ENCODE measurements at regions not wholly inside any gene's neighbourhood (a gene's known extent, or its start where the extent isn't known, plus 50 kb on each side); places are given as distances from the start of the nearest gene placed in this dataset.

DNA sequence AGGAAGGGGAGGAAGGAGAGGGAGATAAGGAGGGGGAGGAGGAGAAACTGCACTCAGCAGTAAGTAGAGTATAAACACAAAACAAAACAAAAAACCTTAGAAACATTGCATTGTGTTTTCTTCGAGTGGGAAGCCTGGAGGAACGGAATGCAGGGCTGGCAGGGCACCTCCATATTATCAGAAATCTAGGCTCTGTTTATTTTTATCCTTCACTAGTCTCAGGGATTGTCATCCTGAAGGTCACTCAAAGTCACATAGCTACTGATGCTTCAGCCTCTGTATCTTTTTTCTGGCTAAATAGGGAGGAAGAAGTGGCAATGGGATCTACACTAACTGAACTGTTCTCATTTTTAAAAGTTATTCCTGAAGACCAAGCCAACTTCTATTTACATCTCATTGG lies 467.8 kb downstream of the KCTD12 start:
- no peak overlapping the region for H3K4me2 ChIP-seq
- H3K9me2 ChIP-seq (ENCODE audit: insufficient read depth) = no peaks in the 10 kb centered on the region
- POLR2A ChIA-PET (ENCODE audit: unreplicated experiment) = no interaction called here
- intact Hi-C loops (cut with micrococcal nuclease; ENCODE audit: unreplicated experiment) = no loop called here
- BruUV-seq (replicated peaks) = no TSS peak
- CTCF ChIA-PET = interaction anchor here (0.6 kb wide), 1 partner anchor 8 kb away, joined by 7 read pairs; no protein-coding TSS in a partner anchor
- no peak for DNase-seq
- H3K27ac ChIP-seq = no peak overlapping the region
- H3K9me3 ChIP-seq (ENCODE audit: insufficient read depth, low read depth) = no peaks in the 10 kb centered on the region
- TF ChIP-seq, protein P1, sequence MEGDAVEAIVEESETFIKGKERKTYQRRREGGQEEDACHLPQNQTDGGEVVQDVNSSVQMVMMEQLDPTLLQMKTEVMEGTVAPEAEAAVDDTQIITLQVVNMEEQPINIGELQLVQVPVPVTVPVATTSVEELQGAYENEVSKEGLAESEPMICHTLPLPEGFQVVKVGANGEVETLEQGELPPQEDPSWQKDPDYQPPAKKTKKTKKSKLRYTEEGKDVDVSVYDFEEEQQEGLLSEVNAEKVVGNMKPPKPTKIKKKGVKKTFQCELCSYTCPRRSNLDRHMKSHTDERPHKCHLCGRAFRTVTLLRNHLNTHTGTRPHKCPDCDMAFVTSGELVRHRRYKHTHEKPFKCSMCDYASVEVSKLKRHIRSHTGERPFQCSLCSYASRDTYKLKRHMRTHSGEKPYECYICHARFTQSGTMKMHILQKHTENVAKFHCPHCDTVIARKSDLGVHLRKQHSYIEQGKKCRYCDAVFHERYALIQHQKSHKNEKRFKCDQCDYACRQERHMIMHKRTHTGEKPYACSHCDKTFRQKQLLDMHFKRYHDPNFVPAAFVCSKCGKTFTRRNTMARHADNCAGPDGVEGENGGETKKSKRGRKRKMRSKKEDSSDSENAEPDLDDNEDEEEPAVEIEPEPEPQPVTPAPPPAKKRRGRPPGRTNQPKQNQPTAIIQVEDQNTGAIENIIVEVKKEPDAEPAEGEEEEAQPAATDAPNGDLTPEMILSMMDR (conservative IDR thresholded peaks at IDR 0.05) = no peak
- TF ChIP-seq EZH2 (IDR thresholded peaks at IDR 0.05; ENCODE audit: low read depth) = no peak
- H2AFZ ChIP-seq = no peak overlapping the region
- no peaks in the 10 kb centered on the region for H3K79me2 ChIP-seq (ENCODE audit: low read depth)
- no peaks in the 10 kb centered on the region for H4K20me1 ChIP-seq (ENCODE audit: insufficient read depth)
- no peaks in the 10 kb centered on the region for H3K27me3 ChIP-seq (ENCODE audit: insufficient read depth, low read depth)
- no peaks in the 10 kb centered on the region for H3F3A ChIP-seq (ENCODE audit: insufficient read depth, low read depth)
- no peaks in the 10 kb centered on the region for H3K36me3 ChIP-seq (ENCODE audit: low read depth)
- no peaks in the 10 kb centered on the region for H3K4me1 ChIP-seq (replicated peaks; ENCODE audit: insufficient read depth)
- no peak overlapping the region for H3K4me3 ChIP-seq

DNA sequence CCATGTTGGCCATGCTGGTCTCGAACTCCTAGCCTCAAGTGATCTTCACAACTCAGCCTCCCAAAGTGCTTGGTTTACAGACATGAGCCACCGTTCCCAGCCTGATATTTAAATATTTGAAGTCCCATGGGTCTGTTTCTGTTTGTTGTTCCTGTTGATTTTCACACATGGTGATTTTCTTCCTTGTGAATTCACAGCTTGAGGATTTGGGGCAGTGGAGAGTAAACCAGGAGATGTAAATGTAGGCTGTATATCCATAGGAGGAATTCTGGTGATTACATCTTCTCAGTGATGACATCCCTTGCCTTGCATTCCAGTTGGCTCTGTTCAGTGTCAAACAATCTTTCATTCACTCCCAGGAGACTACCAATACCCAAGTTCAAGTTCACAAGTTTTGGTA lies 471.9 kb downstream of the KCTD12 start:
- TF ChIP-seq, protein P1 (conservative IDR thresholded peaks at IDR 0.05) = no peak
- TF ChIP-seq EZH2 (IDR thresholded peaks at IDR 0.05; ENCODE audit: low read depth) = no peak
- no TSS peak for BruUV-seq (replicated peaks)

DNA sequence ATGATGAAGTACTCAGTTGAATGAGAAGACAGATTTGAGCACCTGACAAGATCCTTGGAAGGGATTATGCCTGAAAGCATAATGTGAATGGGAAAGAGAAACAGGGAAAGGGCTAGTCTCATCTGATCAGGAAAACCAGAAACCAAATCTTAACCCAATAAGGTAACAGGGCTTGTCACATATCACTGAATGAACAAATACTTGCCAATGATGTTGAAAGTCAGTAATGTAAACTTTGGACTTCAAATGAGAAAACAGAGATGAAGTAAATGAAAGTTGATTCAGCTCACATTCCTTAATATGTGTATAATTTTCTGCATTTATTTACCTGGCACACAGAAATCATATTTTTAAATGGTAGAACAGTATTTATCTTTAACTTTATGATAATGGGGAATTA lies 480.0 kb downstream of the KCTD12 start:
- Histone ChIP-seq H3K36me3 (ENCODE audit: low read depth) (no peaks in the 10 kb centered on the region), H3K27me3 (ENCODE audit: insufficient read depth, low read depth) (no peaks in the 10 kb centered on the region), H3K27ac (no peak overlapping the region), H3K9me3 (ENCODE audit: insufficient read depth, low read depth) (no peaks in the 10 kb centered on the region), H3K4me3 (no peak overlapping the region), H2AFZ (no peak overlapping the region), H3K9me2 (ENCODE audit: insufficient read depth) (no peaks in the 10 kb centered on the region), H3K79me2 (ENCODE audit: low read depth) (no peaks in the 10 kb centered on the region), H4K20me1 (ENCODE audit: insufficient read depth) (no peaks in the 10 kb centered on the region), H3K4me1 (replicated peaks; ENCODE audit: insufficient read depth) (no peaks in the 10 kb centered on the region), H3F3A (ENCODE audit: insufficient read depth, low read depth) (no peaks in the 10 kb centered on the region), H3K4me2 (no peak overlapping the region)
- no TSS peak for BruUV-seq (replicated peaks)
- CTCF ChIA-PET = no interaction called here
- no peak for DNase-seq
- POLR2A ChIA-PET (ENCODE audit: unreplicated experiment) = no interaction called here
- TF ChIP-seq EZH2 (IDR thresholded peaks at IDR 0.05; ENCODE audit: low read depth) = no peak
- TF ChIP-seq, protein P1 (conservative IDR thresholded peaks at IDR 0.05) = no peak
- intact Hi-C loops (cut with micrococcal nuclease; ENCODE audit: unreplicated experiment) = no loop called here

More for the DNA sequence above, 471.9 kb downstream of the KCTD12 start:
- Histone ChIP-seq H3K9me2 (ENCODE audit: insufficient read depth) (no peaks in the 10 kb centered on the region), H3K4me3 (no peak overlapping the region), H3K27me3 (ENCODE audit: insufficient read depth, low read depth) (no peaks in the 10 kb centered on the region), H3F3A (ENCODE audit: insufficient read depth, low read depth) (no peaks in the 10 kb centered on the region), H4K20me1 (ENCODE audit: insufficient read depth) (no peaks in the 10 kb centered on the region), H3K36me3 (ENCODE audit: low read depth) (no peaks in the 10 kb centered on the region), H3K4me1 (replicated peaks; ENCODE audit: insufficient read depth) (no peaks in the 10 kb centered on the region), H3K9me3 (ENCODE audit: insufficient read depth, low read depth) (no peaks in the 10 kb centered on the region), H2AFZ (no peak overlapping the region), H3K79me2 (ENCODE audit: low read depth) (no peaks in the 10 kb centered on the region), H3K4me2 (no peak overlapping the region), H3K27ac (no peak overlapping the region)
- CTCF ChIA-PET = no interaction called here
- no peak for DNase-seq
- POLR2A ChIA-PET (ENCODE audit: unreplicated experiment) = no interaction called here
- intact Hi-C loops (cut with micrococcal nuclease; ENCODE audit: unreplicated experiment) = no loop called here
